HG03025 (cell line): ENCODE measurements at regions not wholly inside any gene's neighbourhood (a gene's known extent, or its start where the extent isn't known, plus 50 kb on each side); places are given as distances from the start of the nearest gene placed in this dataset.
"Not testable (repeated sequence)": the region's sequence is repeated elsewhere in the genome, so short reads cannot be mapped to it uniquely, and the experiment has no call there.

Experiments used
- ATAC-seq: cut with Tn5 transposase; IDR thresholded peaks from one replicate; pipeline ENCODE4 v1.9.1; 2021; ENCODE audit warnings: mild to moderate bottlenecking, moderate library complexity; ENCODE audit not compliant: unreplicated experiment, low FRiP score

GRCh38 chr9:101904845-101905244, 166.4 kb upstream of the GRIN3A start:
- ATAC-seq, result no peak

GRCh38 chr9:101902051-101902450, 163.6 kb upstream of the GRIN3A start:
- ATAC-seq, result no peak

- no peak for ATAC-seq
These were observed 158.7 kb upstream of the GRIN3A start for GRCh38 chr9:101897196-101897595.

GRCh38 chr9:101893661-101894646, 155.5 kb upstream of the GRIN3A start:
- no peak for ATAC-seq

- ATAC-seq, result no peak
These were observed 143.1 kb upstream of the GRIN3A start for GRCh38 chr9:101881508-101881907.

- no peak for ATAC-seq
These were observed 142.4 kb upstream of the GRIN3A start for GRCh38 chr9:101880846-101881245.

- ATAC-seq, result no peak
These were observed 140.3 kb upstream of the GRIN3A start for GRCh38 chr9:101878734-101879133.

- no peak for ATAC-seq
These were observed 139.0 kb upstream of the GRIN3A start for GRCh38 chr9:101877439-101877838.

GRCh38 chr9:101861472-101861871, 123.0 kb upstream of the GRIN3A start:
- no peak for ATAC-seq

- ATAC-seq, result no peak
These were observed 122.5 kb upstream of the GRIN3A start for GRCh38 chr9:101860920-101861319.

- ATAC-seq, result no peak
These were observed 121.2 kb upstream of the GRIN3A start for GRCh38 chr9:101859620-101860019.

GRCh38 chr9:101858026-101858425, 119.6 kb upstream of the GRIN3A start:
- ATAC-seq, result no peak

GRCh38 chr9:101849102-101849707, 110.8 kb upstream of the GRIN3A start:
- ATAC-seq, result no peak

GRCh38 chr9:101848485-101848919, 110.1 kb upstream of the GRIN3A start:
- no peak for ATAC-seq

- no peak for ATAC-seq
These were observed 107.7 kb upstream of the GRIN3A start for GRCh38 chr9:101846161-101846560.

- ATAC-seq, result no peak
These were observed 102.3 kb upstream of the GRIN3A start for GRCh38 chr9:101840694-101841188.

GRCh38 chr9:101838988-101839387, 100.5 kb upstream of the GRIN3A start:
- not testable (repeated sequence) for ATAC-seq

GRCh38 chr9:101836021-101836420, 97.6 kb upstream of the GRIN3A start:
- ATAC-seq, result no peak

- ATAC-seq, result no peak
These were observed 94.0 kb upstream of the GRIN3A start for GRCh38 chr9:101832486-101832885.

- ATAC-seq, result not testable (repeated sequence)
These were observed 83.0 kb upstream of the GRIN3A start for GRCh38 chr9:101821450-101821849.

GRCh38 chr9:101820983-101821382, 82.5 kb upstream of the GRIN3A start:
- ATAC-seq, result not testable (repeated sequence)
